OCI-LY3 (cell line): ENCODE measurements at regions not wholly inside any gene's neighbourhood (a gene's known extent, or its start where the extent isn't known, plus 50 kb on each side); places are given as distances from the start of the nearest gene placed in this dataset.

Source experiments
- CTCF ChIP-seq: fragments of 200-600, 300-600 bp; sonication (generic); IDR thresholded peaks from 2 replicates; pipeline ENCODE4 v1.5.1; 2014; ENCODE audit warnings: antibody characterized with exemption, low read length, low read depth
- EZH2phosphoT487 ChIP-seq: fragments of 200-600 bp; shearing (Covaris generic); IDR thresholded peaks from 2 replicates; pipeline ENCODE4 v1.6.1; 2018; ENCODE audit warnings: antibody characterized with exemption, mixed run types, low read depth

GRCh38 chr2:19480673-19481072 lies 122.2 kb upstream of the OSR1 start:
- TF ChIP-seq CTCF, result no peak
- no peak for TF ChIP-seq EZH2phosphoT487
